ENCODE measurements at regions not wholly inside any gene's neighbourhood (a gene's known extent, or its start where the extent isn't known, plus 50 kb on each side); places are given as distances from the start of the nearest gene placed in this dataset.

- Histone ChIP-seq H2AFZ (no peak overlapping the region), H4K20me1 (replicated peaks; ENCODE audit: insufficient read depth) (no peaks in the 10 kb centered on the region), H3K4me1 (ENCODE audit: insufficient read depth) (no peaks in the 10 kb centered on the region), H3K36me3 (ENCODE audit: insufficient read depth) (no peaks in the 10 kb centered on the region), H3K9me2 (ENCODE audit: insufficient read depth) (no peaks in the 10 kb centered on the region), H3K27ac (ENCODE audit: low read depth) (no peak overlapping the region), H3K4me2 (no peak overlapping the region), H3K27me3 (ENCODE audit: insufficient read depth) (no peaks in the 10 kb centered on the region), H3K79me2 (replicated peaks; ENCODE audit: insufficient read depth) (no peaks in the 10 kb centered on the region), H3F3A (replicated peaks; ENCODE audit: low read depth) (no peaks in the 10 kb centered on the region), H3K4me3 (no peak overlapping the region)
- ATAC-seq (no peak), DNase-seq (ENCODE audit: low spot score) (no peak)
- TF ChIP-seq ETS1 (IDR thresholded peaks at IDR 0.05) = no peak
- no peak for TF ChIP-seq CTCF (conservative IDR thresholded peaks at IDR 0.05; ENCODE audit: low read depth in 2 of 2)
- no peak for TF ChIP-seq POLR2AphosphoS5 (IDR thresholded peaks at IDR 0.05; ENCODE audit: low read depth)
- no peak for TF ChIP-seq STAT1 (IDR thresholded peaks at IDR 0.05; ENCODE audit: unreplicated experiment)
- TF ChIP-seq ZNF114 (CRISPR knock-in tag; IDR thresholded peaks at IDR 0.05) = no peak
- no peak for TF ChIP-seq JUNB (IDR thresholded peaks at IDR 0.05; ENCODE audit: unreplicated experiment)
- TF ChIP-seq NANOG (IDR thresholded peaks at IDR 0.05; ENCODE audit: borderline replicate concordance) = no peak
- TF ChIP-seq EZH2phosphoT487 (IDR thresholded peaks at IDR 0.05; ENCODE audit: unreplicated experiment) = no peak
- TF ChIP-seq CREB1 (CRISPR knock-in tag; IDR thresholded peaks at IDR 0.05; ENCODE audit: low read depth) = no peak
- no peak for TF ChIP-seq ZNF462 (CRISPR knock-in tag; IDR thresholded peaks at IDR 0.05)
- no peak for TF ChIP-seq EZH2 (IDR thresholded peaks at IDR 0.05; ENCODE audit: low read depth, unreplicated experiment)
- no peak for TF ChIP-seq REST (IDR thresholded peaks at IDR 0.05; ENCODE audit: unreplicated experiment)
- TF ChIP-seq ZNF331 (CRISPR knock-in tag; IDR thresholded peaks at IDR 0.05; ENCODE audit: low read depth) = no peak
- no peak overlapping the region for H3K4me3 Mint-ChIP-seq
- H3K36me3 Mint-ChIP-seq (ENCODE audit: low read depth) = no peaks in the 10 kb centered on the region
- H3K4me1 Mint-ChIP-seq = peaks cover 4% of the 10 kb centered on the region; the same call in 2 of the 3 replicates
- peaks cover 7% of the 10 kb centered on the region for H3K27me3 Mint-ChIP-seq (ENCODE audit: insufficient read depth, low read depth, poor library complexity)
- no peak overlapping the region for H3K27ac Mint-ChIP-seq
- no peaks in the 10 kb centered on the region; the same call in 2 of the 3 replicates for H3K9me3 Mint-ChIP-seq
Observed at GRCh38 chr20:23165964-23166363, 79.8 kb upstream of the CD93 start.
